Tibial nerve (tissue), 4 donors: ENCODE measurements at regions not wholly inside any gene's neighbourhood (a gene's known extent, or its start where the extent isn't known, plus 50 kb on each side); places are given as distances from the start of the nearest gene placed in this dataset.
"Not testable (repeated sequence)": the region's sequence is repeated elsewhere in the genome, so short reads cannot be mapped to it uniquely, and the experiment has no call there.

ENCODE experiments used
- DNase-seq, 2 donors: peaks; one replicate each; pipeline ENCODE4 v3.0.0-alpha.2; 2019; ENCODE audit warnings: low spot score in 2 of 2
- H3K27ac ChIP-seq, 4 donors: fragments of 200-600 bp; sonication (generic) in 3 of 4; one replicate each; pipeline ENCODE4 v1.5.1; 2017 to 2019; ENCODE audit warnings: mild to moderate bottlenecking in 1 of 4
- H3K27me3 ChIP-seq, 2 donors: fragments of 200-600 bp; sonication (generic) in 1 of 2; one replicate each; pipeline versions ENCODE4 v1.5.1 to v1.6.0; 2017 to 2019
- H3K36me3 ChIP-seq, 3 donors: fragments of 200-600 bp; sonication (generic); one replicate each; pipeline ENCODE4 v1.5.1; 2018 to 2019
- H3K4me1 ChIP-seq, 4 donors: fragments of 200-600 bp; sonication (generic) in 3 of 4; one replicate each; pipeline ENCODE4 v1.5.1; 2017 to 2019
- H3K4me3 ChIP-seq, 4 donors: fragments of 200-600 bp; sonication (generic) in 3 of 4; one replicate each; pipeline ENCODE4 v1.5.1; 2017 to 2019; ENCODE audit warnings: mild to moderate bottlenecking in 1 of 4, moderate library complexity in 1 of 4
- H3K9me3 ChIP-seq, 4 donors: fragments of 200-600 bp; sonication (generic) in 3 of 4; one replicate each; pipeline ENCODE4 v1.5.1; 2017 to 2019
- CTCF ChIP-seq, 5 experiments: fragments of 200-600 bp in 3 of 5; fragments of 450-650 bp in 2 of 5; sonication (generic) in 3 of 5; IDR thresholded peaks; one replicate each; pipeline ENCODE4 v1.5.1; 2016 to 2019; ENCODE audit warnings: antibody characterized with exemption in 5 of 5, mild to moderate bottlenecking in 3 of 5, moderate library complexity in 2 of 5
- EP300 ChIP-seq, 2 donors: sonication (generic); formaldehyde crosslinking; IDR thresholded peaks; one replicate each; pipeline ENCODE4 v1.6.1; 2017; ENCODE audit warnings: antibody characterized with exemption in 2 of 2, mild to moderate bottlenecking in 1 of 2
- POLR2A ChIP-seq, 2 donors: fragments of 450-650 bp; IDR thresholded peaks; one replicate each; pipeline ENCODE4 v1.6.1; 2017; ENCODE audit warnings: antibody characterized with exemption in 2 of 2, mild to moderate bottlenecking in 2 of 2, moderate library complexity in 2 of 2
- WGBS, 2 donors: methylation state at CpG; one replicate each; pipeline ENCODE4 v1.1.5; 2018; 5-methylcytosine and 5-hydroxymethylcytosine counted together

GRCh38 chr16:72635694-72636093 lies 412.2 kb downstream of the ZFHX3 start:
- Histone ChIP-seq H3K27ac (no peak overlapping the region), H3K9me3 (peaks cover 0 to 28% (median 9%) of the 10 kb centered on the region in 4 donors), H3K27me3 (no peaks in the 10 kb centered on the region), H3K4me1 (no peaks in the 10 kb centered on the region), H3K36me3 (peaks cover 0 to 4% (median 0%) of the 10 kb centered on the region in 3 donors), H3K4me3 (no peak overlapping the region)
- WGBS, 2 donors: 92 to 97% methylated on average over 5 of the region's 5 CpGs
- DNase-seq: no peak
- TF ChIP-seq POLR2A (IDR thresholded peaks at IDR 0.05) (no peak), CTCF (IDR thresholded peaks at IDR 0.05) (no peak), EP300 (IDR thresholded peaks at IDR 0.05) (no peak)

GRCh38 chr16:72635104-72635503 lies 412.8 kb downstream of the ZFHX3 start:
- no peaks in the 10 kb centered on the region for H3K27me3 ChIP-seq
- peaks cover 0 to 4% (median 0%) of the 10 kb centered on the region in 3 donors for H3K36me3 ChIP-seq
- H3K27ac ChIP-seq: no peak overlapping the region
- WGBS, 2 donors: 83 to 89% methylated on average over 4 of the region's 4 CpGs
- H3K4me3 ChIP-seq: no peak overlapping the region
- H3K9me3 ChIP-seq: peaks cover 0 to 22% (median 6%) of the 10 kb centered on the region in 4 donors
- H3K4me1 ChIP-seq: no peaks in the 10 kb centered on the region
- DNase-seq: no peak
- TF ChIP-seq CTCF (IDR thresholded peaks at IDR 0.05) (no peak), EP300 (IDR thresholded peaks at IDR 0.05) (no peak), POLR2A (IDR thresholded peaks at IDR 0.05) (no peak)

DNA sequence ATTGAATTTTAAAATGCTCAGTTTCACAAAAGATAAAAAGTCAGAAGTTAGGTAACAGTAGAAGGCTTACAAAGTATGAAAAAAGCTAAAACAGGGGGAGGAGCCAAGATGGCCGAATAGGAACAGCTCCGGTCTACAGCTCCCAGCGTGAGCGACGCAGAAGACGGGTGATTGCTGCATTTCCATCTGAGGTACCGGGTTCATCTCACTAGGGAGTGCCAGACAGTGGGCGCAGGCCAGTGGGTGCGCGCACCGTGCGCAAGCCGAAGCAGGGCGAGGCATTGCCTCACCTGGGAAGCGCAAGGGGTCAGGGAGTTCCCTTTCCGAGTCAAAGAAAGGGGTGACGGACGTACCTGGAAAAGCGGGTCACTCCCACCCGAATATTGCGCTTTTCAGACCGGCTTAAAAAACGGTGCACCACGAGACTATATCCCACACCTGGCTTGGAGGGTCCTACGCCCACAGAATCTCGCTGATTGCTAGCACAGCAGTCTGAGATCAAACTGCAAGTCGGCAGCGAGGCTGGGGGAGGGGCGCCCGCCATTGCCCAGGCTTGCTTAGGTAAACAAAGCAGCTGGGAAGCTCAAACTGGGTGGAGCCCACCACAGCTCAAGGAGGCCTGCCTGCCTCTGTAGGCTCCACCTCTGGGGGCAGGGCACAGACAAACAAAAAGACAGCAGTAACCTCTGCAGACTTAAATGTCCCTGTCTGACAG lies 420.6 kb downstream of the ZFHX3 start:
- H3K27me3 ChIP-seq, H3K27ac ChIP-seq, DNase-seq, H3K4me1 ChIP-seq, H3K9me3 ChIP-seq, H3K4me3 ChIP-seq, H3K36me3 ChIP-seq: not testable (repeated sequence)
- 76 to 89% methylated on average over 16 to 18 of the region's 30 CpGs for WGBS, 2 donors

GRCh38 chr16:72626623-72627022 lies 421.3 kb downstream of the ZFHX3 start:
- no peak for TF ChIP-seq POLR2A (IDR thresholded peaks at IDR 0.05)

GRCh38 chr16:72621651-72622050 lies 426.3 kb downstream of the ZFHX3 start:
- no peak overlapping the region for H3K27ac ChIP-seq
- WGBS, 2 donors: 66 to 71% methylated on average over 3 of the region's 3 CpGs
- TF ChIP-seq EP300 (IDR thresholded peaks at IDR 0.05): no peak

More at GRCh38 chr16:72626623-72627022, 421.3 kb downstream of the ZFHX3 start:
- Histone ChIP-seq H3K27me3 (no peaks in the 10 kb centered on the region), H3K4me3 (no peak overlapping the region), H3K4me1 (no peaks in the 10 kb centered on the region), H3K9me3 (no peaks in the 10 kb centered on the region), H3K36me3 (no peaks in the 10 kb centered on the region), H3K27ac (no peak overlapping the region)
- DNase-seq: no peak

DNA sequence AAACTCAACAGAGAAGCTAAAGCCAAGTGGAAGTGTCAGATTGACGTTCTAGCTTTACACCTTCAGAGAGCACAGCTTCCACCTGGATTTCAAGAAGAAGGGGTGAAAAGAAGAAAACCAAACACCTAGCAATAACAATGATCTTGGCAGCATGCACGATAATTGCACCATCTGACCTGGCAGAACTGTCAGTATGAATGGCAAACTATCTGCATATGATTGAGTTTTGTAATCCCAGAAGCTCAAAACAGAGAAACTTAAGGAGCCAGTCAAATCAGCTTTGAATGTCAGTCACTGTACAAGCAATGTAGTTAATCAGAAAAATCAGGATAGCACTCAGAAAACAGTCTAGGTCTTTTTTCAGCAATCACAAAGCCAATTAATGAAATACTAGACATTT lies 427.1 kb downstream of the ZFHX3 start:
- Histone ChIP-seq H3K9me3 (no peaks in the 10 kb centered on the region), H3K36me3 (no peaks in the 10 kb centered on the region), H3K4me3 (no peak overlapping the region), H3K27me3 (no peaks in the 10 kb centered on the region), H3K4me1 (no peaks in the 10 kb centered on the region), H3K27ac (no peak overlapping the region)
- WGBS, 2 donors: 58 to 73% methylated on average over 2 of the region's 2 CpGs
- no peak for TF ChIP-seq POLR2A (IDR thresholded peaks at IDR 0.05)
- no peak for TF ChIP-seq CTCF (IDR thresholded peaks at IDR 0.05)
- TF ChIP-seq EP300 (IDR thresholded peaks at IDR 0.05): no peak
- DNase-seq: no peak

More at GRCh38 chr16:72621651-72622050, 426.3 kb downstream of the ZFHX3 start:
- no peaks in the 10 kb centered on the region for H3K4me1 ChIP-seq
- no peak for DNase-seq
- H3K4me3 ChIP-seq: no peak overlapping the region
- H3K9me3 ChIP-seq: no peaks in the 10 kb centered on the region
- no peaks in the 10 kb centered on the region for H3K36me3 ChIP-seq
- no peaks in the 10 kb centered on the region for H3K27me3 ChIP-seq
